K562 (cell line): ENCODE measurements at regions not wholly inside any gene's neighbourhood (a gene's known extent, or its start where the extent isn't known, plus 50 kb on each side); places are given as distances from the start of the nearest gene placed in this dataset.

Source experiments
- CREB3L1 ChIP-seq: fragments of 450-650 bp; IDR thresholded peaks from 2 replicates; pipeline ENCODE4 v1.6.1; 2014; ENCODE audit warnings: low read depth, mild to moderate bottlenecking, moderate library complexity, borderline replicate concordance
- ELK1 ChIP-seq: sonication (generic); formaldehyde crosslinking; IDR thresholded peaks from 2 replicates; pipeline ENCODE4 v1.8.1; 2022; ENCODE audit warnings: missing genetic modification reagents
- EZH2 ChIP-seq: IDR thresholded peaks from 2 replicates; pipeline ENCODE4 v1.6.1; 2012; ENCODE audit warnings: low read depth, mild to moderate bottlenecking, inconsistent platforms, low read length, borderline replicate concordance
- FOXP1 ChIP-seq: sonication (generic); formaldehyde crosslinking; IDR thresholded peaks from 2 replicates; pipeline ENCODE4 v1.8.0; 2022; ENCODE audit warnings: mild to moderate bottlenecking, missing genetic modification reagents

- TF ChIP-seq EZH2 (no peak), FOXP1 (CRISPR knock-in tag) (no peak), ELK1 (CRISPR knock-in tag) (no peak), CREB3L1 (no peak)
Observed at GRCh38 chr1:110774398-110774797, 98.5 kb upstream of the CD53 start.
